HuH-7.5 (cell line): ENCODE measurements at regions not wholly inside any gene's neighbourhood (a gene's known extent, or its start where the extent isn't known, plus 50 kb on each side); places are given as distances from the start of the nearest gene placed in this dataset.

Source experiments
- DNase-seq: peaks from one replicate; pipeline ENCODE4 v3.0.0; 2011; ENCODE audit warnings: low spot score

DNA sequence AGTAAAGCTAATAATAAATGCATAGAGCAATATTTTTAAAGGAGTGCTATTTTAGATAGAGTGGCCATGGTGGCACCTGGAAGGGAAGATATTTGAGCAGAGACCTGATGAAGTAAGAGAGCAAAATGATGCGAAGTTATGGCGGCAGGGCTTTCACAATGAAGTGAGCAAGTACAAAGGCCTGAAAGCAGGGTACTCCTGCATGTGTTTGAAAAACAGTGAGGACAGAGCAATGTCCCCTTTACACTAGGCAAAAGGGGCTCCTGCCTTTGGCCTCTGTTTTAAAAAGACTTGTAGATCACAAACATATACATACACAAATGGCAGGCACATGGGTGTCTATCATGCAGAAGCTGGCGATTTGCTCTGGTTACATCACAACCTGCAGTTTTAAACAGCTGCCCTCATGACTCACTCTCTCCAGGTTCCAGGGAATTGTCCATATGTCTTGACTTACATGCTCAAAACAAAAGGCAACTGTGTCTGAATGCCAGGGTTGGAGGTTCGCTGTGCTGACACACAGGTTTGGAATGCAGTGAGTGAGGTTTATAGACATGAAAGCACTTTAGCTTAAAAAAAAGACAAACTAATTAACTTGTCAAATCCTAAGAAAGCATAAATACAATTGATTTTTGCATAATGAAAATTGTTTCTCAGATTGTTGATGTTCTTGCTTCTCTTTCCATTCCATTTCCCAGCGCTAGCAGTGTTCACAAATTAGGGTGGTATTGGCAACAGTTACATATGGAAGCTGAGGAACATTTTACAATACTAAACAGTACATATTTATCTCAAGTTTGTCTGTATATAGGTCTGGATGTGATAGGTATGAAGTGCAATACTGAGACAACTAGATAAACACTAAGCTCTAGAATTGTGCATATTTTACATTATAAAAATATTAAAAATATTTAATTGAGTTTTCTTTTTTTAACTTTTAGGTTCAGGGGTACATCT, 313.9 kb downstream of the BARHL2 start:
- no peak for DNase-seq

DNA sequence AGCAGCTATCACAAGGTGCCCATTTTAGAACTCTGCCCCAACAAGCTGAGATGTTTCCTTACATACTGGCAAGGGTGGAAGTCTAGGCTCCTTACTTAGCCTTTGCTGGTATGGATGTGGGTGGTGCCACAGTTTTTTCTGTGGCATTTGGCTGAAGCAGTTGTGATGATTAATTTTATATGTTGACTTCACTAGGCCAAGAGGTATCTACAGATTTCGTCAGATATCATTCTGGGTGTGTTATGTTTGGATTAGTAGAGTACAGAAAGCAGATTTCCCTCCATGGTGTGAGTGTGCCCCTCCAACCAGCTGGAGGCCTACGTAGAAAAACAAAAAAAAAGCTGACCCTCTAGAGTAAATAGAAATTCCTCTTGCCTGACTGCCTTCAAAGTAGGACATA, 317.0 kb downstream of the BARHL2 start:
- no peak for DNase-seq

DNA sequence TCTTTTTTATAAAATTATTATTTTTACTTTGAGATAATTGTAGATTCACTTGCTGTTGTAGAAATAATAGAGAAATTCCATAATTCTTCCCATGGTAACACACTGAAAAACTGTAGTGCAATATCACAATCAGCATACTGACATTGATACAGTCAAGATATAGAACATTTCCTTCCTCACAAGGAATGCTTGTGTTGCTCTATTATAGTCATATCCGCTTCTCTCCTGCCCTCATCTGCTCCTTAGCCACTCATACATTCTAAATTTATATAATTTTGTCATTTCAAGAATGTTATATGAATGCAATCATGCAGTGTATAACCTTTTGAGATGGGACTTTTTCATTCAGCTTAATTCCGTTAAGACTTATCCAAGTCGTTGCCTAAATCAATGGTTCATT, 320.2 kb downstream of the BARHL2 start:
- DNase-seq: no peak

DNA sequence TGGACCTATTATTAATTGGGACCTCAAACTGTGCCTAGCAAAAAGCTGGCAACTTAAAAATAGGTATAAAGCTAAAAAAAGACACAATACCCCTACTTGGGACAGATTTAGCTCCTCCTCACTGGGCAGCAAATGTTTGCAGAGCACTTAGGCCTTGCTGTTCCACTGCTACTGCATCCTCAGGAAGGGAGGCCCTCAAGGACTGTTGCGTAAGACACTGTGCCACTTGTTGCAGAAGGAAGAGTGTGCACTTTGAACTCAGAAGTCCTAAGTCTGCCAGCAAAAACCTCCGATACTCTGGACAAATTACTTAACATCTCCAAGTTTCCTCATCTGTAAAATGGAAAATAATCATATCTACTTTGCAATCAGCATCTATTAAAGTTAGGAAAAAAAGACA, 322.9 kb downstream of the BARHL2 start:
- no peak for DNase-seq

DNA sequence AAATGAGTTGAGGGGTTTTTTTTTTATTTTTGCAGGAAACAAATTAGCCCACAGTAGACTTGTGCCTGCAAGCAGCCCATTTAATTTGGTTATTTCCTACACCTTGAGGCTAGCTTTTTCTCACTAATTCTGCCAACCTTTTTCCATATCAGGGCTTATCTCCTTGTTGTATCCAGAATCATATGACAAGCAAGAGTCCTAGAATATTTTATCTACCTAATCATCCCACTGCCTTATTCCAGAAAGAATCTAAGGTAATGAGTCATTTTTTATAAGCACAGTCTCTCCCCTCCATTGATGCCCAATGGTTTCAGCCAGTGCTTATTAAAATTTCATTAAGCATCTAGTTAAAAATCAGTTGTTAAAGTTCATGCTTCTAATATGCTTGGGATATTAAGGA, 324.1 kb downstream of the BARHL2 start:
- no peak for DNase-seq

DNA sequence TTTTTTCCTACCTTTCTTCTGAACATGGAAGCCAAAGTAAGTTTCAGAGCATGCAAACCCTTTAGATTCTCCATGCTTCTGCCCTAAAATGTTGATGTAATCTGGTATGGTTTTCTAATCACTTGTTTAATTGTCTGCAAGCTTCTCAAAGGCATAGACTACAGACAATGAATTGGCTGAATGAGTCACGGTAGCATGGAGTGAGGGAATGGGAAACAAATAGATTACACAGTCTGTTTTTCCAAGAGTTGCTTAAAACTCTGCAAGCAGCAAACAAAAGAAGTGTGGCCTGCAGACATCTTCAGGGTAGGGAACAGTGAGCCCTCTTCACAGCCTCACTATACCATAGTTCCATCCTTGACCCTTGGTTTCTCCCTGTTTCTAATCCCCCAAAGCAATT, 326.0 kb downstream of the BARHL2 start:
- DNase-seq: no peak

DNA sequence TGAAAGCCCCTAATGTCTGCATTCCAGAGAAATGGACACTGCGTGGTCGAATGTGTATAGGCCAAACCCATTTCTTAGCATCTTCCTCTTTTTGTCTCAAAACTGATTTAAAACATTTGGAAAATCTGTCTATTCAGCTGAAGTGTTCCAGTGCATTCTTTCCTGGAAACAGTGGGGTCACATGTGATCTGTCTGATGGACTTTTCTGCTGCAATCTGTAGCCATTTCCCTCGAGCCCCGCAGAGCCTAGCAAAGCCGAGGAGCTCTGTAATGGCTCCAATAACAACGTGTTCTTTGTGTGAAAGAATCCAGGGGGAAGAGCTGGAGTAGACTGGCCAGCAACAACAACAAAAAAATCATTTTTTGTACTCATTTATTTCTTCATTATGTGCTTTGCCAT, 329.3 kb downstream of the BARHL2 start:
- DNase-seq: no peak

DNA sequence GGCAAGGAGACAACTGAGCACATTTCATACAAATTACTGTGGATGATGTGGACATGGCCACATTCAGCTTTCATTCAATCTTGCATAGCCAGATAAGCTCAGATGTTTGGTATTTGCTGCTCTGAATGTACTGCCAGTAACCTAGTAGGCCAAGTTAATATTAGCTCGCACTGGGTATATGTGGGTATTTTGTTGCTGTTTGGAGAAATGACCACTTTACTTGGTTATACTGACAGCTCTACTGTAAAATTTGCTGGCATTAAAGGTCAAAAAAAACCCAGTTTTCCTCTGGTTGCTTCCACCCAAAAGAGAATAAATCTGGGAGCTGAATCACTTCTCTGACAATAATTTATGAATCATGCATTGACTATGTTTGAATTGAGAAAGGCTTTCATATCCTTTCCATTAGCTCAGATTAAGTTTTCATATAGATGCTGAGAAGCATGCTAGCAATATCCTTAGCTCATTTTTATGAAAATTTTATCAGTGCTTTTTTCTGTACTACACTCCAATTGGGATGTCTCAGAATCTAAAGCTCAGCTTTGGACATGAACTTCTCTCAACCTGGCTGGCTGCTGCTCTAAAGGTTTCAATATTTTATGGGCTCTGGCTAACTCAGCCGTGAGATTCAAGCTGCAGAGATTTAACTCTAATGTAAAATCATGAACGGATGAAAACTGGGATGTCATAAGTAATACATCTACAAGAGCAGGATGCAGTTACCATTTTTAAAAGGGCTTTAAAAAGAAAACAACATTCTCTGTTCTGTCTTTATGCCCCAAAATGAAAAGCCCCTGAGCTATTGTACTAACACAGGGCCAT, 330.0 kb downstream of the BARHL2 start:
- no peak for DNase-seq

DNA sequence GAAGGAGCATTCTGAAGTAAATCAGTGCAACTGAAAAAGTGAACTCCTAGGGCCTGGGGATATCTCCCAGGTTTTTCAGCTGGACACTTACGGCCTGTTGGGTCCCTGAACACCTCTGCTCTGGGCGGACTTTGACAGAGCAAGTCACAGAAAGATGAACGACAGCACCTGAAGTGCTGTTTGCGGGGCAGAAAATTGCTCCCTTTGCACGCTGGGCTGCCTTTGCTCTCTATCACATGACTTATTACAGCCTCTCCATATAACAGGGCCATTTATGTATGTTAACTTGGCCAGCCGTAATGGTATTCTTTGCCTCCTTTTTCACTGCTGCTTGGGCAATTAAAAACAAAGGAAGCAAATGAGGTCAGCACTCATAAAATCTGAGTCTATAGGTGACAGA, 332.9 kb downstream of the BARHL2 start:
- DNase-seq: no peak

DNA sequence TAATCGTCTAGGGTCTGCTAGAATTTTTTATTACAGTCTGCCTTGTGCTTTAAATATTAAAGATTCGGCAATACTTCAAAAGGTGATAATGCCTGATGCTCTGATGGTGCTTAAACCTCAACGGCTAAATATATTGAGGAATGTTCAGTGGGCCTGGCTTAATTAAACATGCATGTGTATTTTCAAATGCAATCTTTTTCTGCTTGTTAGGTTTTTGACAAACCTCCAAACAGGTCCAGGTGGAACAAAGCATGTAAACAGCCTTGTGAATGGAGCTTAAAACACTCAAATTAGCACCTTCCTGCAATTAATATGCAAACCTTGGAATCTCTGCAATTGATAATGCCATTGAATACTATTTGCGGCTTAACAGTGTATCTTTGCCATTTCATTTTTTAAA, 334.9 kb downstream of the BARHL2 start:
- no peak for DNase-seq

DNA sequence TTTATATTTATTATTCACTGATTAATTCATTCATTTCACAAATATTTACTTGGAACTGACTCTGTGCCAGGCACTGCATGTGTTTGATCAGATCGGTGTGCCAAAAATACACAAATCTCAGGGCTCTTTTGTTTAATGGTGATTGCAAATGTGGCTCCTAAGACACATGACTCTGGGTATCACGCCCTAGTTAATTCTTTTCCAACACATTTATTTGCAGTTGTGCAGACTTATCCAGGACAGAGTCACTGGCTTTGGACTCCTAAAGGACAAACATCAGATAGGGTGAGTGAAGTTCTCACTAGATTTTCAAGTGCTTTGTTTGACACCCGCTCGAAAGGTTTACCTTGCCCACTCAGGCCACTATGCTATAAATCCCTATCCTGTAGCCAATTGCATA, 335.5 kb downstream of the BARHL2 start:
- no peak for DNase-seq

DNA sequence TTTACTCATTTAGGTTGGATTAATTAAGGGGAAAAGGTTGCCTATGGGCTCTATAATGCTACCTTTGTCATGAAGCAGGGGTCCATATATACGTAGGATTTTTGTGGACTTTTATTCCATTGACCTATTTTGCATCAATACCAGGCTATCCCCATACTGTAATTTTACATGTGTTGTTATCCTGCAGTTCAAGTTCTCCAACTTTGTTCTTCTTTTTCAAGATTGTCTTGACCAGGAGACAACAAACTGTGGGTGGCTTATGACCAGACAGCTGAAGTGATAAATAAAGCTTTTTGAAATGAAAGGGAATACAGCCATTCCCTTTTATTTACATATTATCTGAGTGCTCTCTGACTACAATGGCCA, 345.7 kb downstream of the BARHL2 start:
- no peak for DNase-seq

DNA sequence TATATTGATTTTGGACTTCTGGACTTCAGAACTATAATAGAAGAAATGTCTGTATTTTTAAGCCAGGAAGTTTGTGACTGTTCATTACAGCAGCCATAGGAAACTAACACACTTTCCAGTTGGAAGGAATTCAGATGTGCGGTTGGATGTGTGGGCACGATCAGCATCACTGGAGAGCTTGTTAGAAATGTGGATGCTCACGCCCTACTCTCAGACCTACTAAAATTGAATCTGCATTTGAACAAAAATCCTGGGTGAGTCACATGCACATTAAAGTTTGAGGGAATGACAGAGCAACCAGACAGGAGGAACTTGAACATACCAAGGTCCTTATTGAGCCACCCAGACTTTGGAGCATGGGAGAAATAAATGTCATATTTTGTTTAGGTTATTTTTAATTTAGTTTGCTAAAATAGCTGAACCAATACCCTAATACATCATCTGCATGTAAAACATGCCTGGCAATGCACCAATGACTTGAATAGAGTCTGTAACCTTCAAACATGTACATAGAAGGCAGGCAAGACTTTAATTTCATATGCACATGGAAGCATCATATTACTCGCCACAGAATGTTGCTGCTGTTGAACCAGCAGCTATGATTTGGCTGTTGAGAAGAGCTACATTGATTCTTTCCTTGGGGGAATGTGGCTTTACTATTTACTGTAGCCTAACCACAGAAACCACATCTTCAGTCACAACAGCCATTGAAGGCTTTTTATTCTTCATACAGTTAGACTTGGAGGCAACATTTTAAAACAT, 346.2 kb downstream of the BARHL2 start:
- no peak for DNase-seq

DNA sequence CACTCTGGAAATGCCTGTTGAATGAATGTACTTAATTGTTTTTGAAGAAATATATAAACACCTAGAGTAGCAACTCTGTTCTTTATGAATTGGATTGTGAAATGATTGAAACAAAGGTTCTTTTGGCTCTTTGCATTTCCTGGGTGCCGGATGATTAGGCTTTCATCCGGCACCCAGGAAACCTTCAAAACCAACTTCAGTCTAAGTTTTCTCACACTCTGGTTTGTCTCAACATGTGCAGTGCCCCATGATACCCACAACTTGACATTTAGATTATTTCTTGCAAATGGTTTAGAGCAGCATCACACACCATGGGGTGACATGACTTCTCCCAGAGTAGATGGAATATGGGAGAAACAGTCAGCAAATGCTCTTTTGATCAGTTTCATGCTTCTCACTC, 354.9 kb downstream of the BARHL2 start:
- DNase-seq: no peak

DNA sequence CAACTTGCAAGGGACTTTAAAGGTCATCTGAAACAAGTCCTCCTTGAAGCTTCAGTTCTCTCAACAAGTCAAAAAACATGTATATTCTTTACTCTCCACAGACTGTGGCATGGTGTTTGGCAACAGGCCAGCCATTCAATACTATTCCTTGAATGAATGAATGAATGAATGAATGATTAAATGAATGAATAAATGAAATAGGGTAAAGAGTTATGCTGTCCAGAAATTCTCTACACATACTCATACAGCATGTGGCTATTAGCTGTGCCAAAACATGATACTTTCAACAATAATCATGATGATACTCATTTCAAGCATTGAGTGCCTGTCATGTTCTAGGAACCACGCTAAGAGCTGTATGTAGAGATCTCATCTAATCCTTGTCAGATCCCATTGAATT, 356.1 kb downstream of the BARHL2 start:
- DNase-seq: no peak

DNA sequence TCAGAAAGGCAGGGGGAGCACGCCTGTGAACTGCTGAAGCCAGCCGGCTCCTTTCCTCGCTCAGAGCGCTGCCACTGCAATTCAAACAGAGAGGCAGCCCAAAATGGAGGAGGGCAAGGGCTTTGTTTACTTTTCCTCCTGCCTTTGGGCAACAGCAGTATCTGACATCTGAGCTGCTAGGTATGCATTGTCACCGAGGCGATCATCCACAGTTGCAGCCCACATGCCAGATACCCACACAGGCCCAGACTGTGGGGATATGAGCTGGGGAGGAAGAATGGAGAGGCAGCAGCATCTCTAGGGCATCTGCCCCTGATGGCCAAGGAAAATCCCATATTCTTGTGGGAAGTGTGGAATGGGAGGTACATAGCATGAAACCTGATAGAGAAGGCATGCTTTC, 357.1 kb downstream of the BARHL2 start:
- DNase-seq: no peak

DNA sequence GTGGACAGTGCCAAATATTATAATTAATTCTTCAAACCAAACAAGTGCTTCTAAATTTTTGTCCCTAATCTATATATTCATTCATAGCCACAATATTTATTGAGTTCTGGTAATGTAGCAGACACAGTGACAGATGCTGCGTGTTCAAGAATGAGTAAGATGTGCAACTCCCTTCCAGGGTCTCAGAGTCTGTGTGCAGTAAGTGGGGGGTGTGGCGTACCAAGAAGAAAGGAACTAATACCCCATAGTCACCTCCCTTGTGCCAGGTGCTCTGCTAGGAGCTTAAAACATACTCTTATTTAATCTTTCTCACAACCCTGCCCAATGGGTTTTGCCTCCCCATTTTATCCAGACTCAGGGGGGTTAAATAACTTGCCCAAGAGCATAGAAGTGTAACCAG, 358.7 kb downstream of the BARHL2 start:
- no peak for DNase-seq

DNA sequence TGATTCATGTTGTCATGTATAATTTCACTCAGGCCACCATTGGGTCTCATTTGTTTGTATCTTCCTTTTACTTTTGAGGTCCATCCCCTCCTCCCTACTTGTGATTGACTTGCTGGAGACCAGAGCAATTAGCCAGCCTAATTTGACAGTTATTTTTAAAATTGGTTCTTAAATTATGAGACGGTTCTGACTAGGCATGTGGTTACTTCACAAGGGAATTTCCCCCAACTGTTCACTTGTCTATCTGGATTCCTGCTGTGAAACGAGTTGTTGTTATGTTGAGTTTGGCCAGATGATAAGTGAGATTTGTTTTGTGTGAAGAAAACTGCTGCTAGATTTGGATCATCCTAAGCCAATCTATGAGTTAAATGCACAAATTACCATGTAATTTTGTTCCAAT, 359.1 kb downstream of the BARHL2 start:
- DNase-seq: no peak

DNA sequence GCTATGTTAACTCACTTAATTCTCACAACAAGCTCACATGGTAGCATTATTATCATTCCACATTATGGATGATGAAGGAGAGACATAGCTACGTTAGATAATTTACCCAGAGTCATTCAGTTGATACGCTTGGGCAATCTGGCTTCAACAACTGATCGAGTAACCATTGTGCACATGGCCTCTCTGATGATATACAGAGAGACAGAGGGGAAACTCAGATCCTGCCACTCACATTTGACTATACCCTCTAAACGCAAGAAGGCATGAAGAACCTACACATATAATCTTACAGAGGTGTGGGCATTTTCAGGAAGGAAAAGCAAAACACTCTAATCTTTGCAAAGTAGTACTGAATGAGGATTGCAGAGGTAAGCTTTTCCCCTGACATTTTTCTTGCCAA, 360.1 kb downstream of the BARHL2 start:
- no peak for DNase-seq

DNA sequence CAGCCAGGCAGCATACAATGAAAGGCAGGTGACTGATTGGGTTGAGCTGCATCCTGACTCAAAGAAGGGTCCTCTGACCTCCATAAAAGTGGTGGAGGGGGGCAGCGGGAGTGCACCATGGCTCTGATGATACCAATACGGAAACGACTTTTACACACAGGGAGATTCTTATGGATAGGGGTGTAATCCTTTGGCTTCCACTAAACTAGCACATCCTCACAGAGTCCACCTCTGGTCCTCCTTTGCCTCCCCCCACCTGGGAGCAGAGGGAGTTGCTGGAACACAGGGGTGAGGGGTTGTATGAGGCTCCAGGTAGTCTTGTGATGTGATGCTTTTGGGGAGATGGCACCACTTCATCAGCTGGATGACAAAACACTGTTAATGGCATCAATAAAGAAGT, 361.0 kb downstream of the BARHL2 start:
- DNase-seq: no peak

DNA sequence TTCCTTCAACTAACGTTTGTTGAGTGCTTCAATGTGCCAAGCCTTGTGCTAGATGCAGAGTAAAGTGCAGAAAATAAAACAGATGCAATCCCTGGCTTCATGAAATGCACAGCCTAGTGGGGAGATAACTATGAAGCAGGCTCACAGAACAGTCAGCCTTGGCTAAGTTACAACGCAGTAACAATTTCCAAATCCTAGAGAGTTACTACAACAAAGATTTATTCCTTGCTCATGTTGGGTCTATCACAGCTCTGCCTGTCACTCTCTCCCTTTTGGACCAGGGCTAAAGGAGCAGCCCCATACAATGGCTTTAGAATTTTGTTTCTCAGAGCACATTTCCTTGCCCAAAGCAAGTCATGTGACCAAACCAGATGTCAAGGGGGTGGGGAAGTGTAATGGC, 359.8 kb downstream of the ZNF326 start:
- no peak for DNase-seq

DNA sequence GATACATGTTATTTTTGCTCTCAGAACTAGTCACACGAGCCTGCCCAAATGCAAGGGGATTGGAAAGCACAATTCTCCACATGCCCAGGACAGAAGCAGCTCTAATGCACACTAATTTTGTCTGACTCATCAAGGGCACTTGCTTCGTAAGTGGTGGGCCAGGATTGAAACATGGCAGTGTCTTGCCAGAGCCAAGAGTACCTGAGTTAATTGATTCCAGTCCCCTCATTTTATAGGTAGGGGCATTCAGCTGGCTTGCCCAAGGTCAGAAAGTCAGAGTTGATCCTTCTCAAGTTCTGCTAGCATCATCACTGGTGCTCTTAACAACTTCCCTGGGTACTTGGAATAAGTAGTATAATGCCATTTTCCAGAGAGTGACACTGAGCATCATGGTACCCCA, 356.1 kb downstream of the ZNF326 start:
- no peak for DNase-seq

DNA sequence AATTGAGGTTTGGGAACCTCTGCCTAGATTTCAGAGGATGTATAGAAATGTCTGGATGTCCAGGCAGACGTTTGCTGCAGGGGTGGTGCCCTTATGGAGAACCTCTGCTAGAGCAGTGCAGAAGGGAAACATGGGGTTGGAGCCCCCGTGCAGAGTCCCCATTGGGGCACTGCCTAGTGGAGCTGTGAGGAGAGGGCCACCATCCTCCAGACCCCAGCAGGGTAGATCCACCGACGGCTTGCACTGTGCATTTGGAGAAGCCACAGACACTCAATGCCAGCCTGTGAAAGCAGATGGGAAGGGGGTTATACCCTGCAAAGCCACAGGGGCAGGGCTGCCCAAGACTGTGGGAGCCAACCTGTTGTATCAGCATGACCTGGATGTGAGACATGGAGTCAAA, 354.6 kb downstream of the ZNF326 start:
- DNase-seq: no peak
